Testis (tissue), 2 donors: ENCODE measurements at regions not wholly inside any gene's neighbourhood (a gene's known extent, or its start where the extent isn't known, plus 50 kb on each side); places are given as distances from the start of the nearest gene placed in this dataset.

ENCODE experiments used
- CTCF ChIP-seq, 3 experiments: fragments of 450-650 bp in 2 of 3; fragments of 200-600 bp in 1 of 3; sonication (generic) in 1 of 3; IDR thresholded peaks; one replicate each; pipeline ENCODE4 v1.5.1; 2016 to 2019; ENCODE audit warnings: antibody characterized with exemption in 3 of 3, mild to moderate bottlenecking in 2 of 3, moderate library complexity in 1 of 3
- POLR2A ChIP-seq: fragments of 450-650 bp; IDR thresholded peaks from one replicate; pipeline ENCODE4 v1.6.1; 2017; ENCODE audit warnings: antibody characterized with exemption, mild to moderate bottlenecking, moderate library complexity

GRCh38 chr5:164577201-164577600, 1071.8 kb downstream of the MAT2B start:
- TF ChIP-seq CTCF (IDR thresholded peaks at IDR 0.05) (no peak), POLR2A (no peak)
